Motor neuron (in vitro differentiated cells): ENCODE measurements at regions not wholly inside any gene's neighbourhood (a gene's known extent, or its start where the extent isn't known, plus 50 kb on each side); places are given as distances from the start of the nearest gene placed in this dataset.

ENCODE experiments used
- ATAC-seq, 8 experiments: fragments of 200-7000 bp; cut with Tn5 transposase; replicated peaks in 6 of 8; 2 replicates each; pipeline ENCODE4 v1.8.0; 2021; ENCODE audit warnings: mild to moderate bottlenecking in 8 of 8, moderate library complexity in 8 of 8
- H3K27ac ChIP-seq, 2 donors: fragments of 250-450 bp; sonication (Bioruptor Pico); 2 replicates each; pipeline ENCODE4 v1.9.0; 2021; ENCODE audit warnings: antibody characterized with exemption in 2 of 2, mild to moderate bottlenecking in 2 of 2, moderate library complexity in 1 of 2
- H3K4me1 ChIP-seq, 2 donors: fragments of 250-450 bp; sonication (Bioruptor Pico); replicated peaks in 1 of 2; 2 replicates each; pipeline ENCODE4 v1.6.1; 2021; ENCODE audit warnings: antibody characterized with exemption in 2 of 2, mild to moderate bottlenecking in 2 of 2, moderate library complexity in 1 of 2
- H3K4me3 ChIP-seq, 5 donors: fragments of 250-450 bp; sonication (Bioruptor Pico); 2 replicates each; pipeline ENCODE4 v1.9.0; 2021; ENCODE audit warnings: antibody characterized with exemption in 5 of 5, mild to moderate bottlenecking in 5 of 5, moderate library complexity in 4 of 5
- WGBS, 10 experiments: fragments of 450-650 bp; shearing (Covaris generic); methylation state at CpG; one replicate each; pipeline ENCODE4 v1.0.0; 2022; 5-methylcytosine and 5-hydroxymethylcytosine counted together
- in situ Hi-C, 9 experiments: fragments of 400-800 bp; cut with MboI; loops; one replicate each; pipeline ENCODE4 v1.15.0; 2021; ENCODE audit warnings: low sequenced_read_pairs in 9 of 9, low pct_unique_long_range_greater_than_20kb in 2 of 9; ENCODE audit not compliant: unreplicated experiment in 9 of 9

- H3K27ac ChIP-seq: no peak overlapping the region
- peaks cover 29 to 39% of the 10 kb centered on the region in 2 donors for H3K4me1 ChIP-seq
- WGBS, 10 experiments: 0 to 100% (median 86%) methylated on average over 1 to 3 of the region's 3 CpGs; no CpG with 5 or more reads in 1 of the 10 experiments
- in situ Hi-C loops: no loop called here
- no peak overlapping the region for H3K4me3 ChIP-seq
- ATAC-seq: no peak
Observed at GRCh38 chr5:143888912-143889311, 77.0 kb downstream of the HMHB1 start.

GRCh38 chr5:143889986-143890385 is 78.0 kb downstream of the HMHB1 start:
- peak in 1 of 8 experiments; percentile 25 for ATAC-seq
- Histone ChIP-seq H3K4me3 (no peak overlapping the region), H3K27ac (no peak overlapping the region), H3K4me1 (peaks cover 32 to 33% of the 10 kb centered on the region in 2 donors)
- in situ Hi-C loops: no loop called here
- WGBS, 10 experiments: 0 to 100% (median 98%) methylated on average over 1 to 3 of the region's 3 CpGs

- no peak for ATAC-seq
- in situ Hi-C loops: no loop called here
- H3K4me3 ChIP-seq: no peak overlapping the region
- H3K27ac ChIP-seq: no peak overlapping the region
- peaks cover 31 to 37% of the 10 kb centered on the region in 2 donors for H3K4me1 ChIP-seq
- WGBS, 10 experiments: 11 to 100% (median 79%) methylated on average over 1 to 3 of the region's 3 CpGs
Observed at GRCh38 chr5:143890487-143890886, 78.5 kb downstream of the HMHB1 start.

GRCh38 chr5:143892271-143892670 is 80.3 kb downstream of the HMHB1 start:
- peaks cover 17 to 38% of the 10 kb centered on the region in 2 donors for H3K4me1 ChIP-seq
- no peak for ATAC-seq
- 0 to 75% (median 33%) methylated on average over 1 of the region's 1 CpG; no CpG with 5 or more reads in 5 of the 10 experiments for WGBS, 10 experiments
- H3K27ac ChIP-seq: no peak overlapping the region
- no peak overlapping the region for H3K4me3 ChIP-seq
- in situ Hi-C loops: no loop called here

GRCh38 chr5:143892908-143893307 is 80.9 kb downstream of the HMHB1 start:
- H3K4me3 ChIP-seq: no peak overlapping the region
- in situ Hi-C loops: no loop called here
- H3K27ac ChIP-seq: no peak overlapping the region
- 0 to 93% (median 48%) methylated on average over 1 to 2 of the region's 2 CpGs; no CpG with 5 or more reads in 2 of the 10 experiments for WGBS, 10 experiments
- no peak for ATAC-seq
- H3K4me1 ChIP-seq: peaks cover 14 to 38% of the 10 kb centered on the region in 2 donors

- whole genome bisulfite sequencing, 10 experiments: 60 to 100% (median 80%) methylated on average over 1 to 2 of the region's 2 CpGs; no CpG with 5 or more reads in 3 of the 10 experiments
- Histone ChIP-seq H3K4me1 (peaks cover 9 to 38% of the 10 kb centered on the region in 2 donors), H3K27ac (no peak overlapping the region), H3K4me3 (no peak overlapping the region)
- in situ Hi-C loops: no loop called here
- no peak for ATAC-seq
Observed at GRCh38 chr5:143893638-143894037, 81.7 kb downstream of the HMHB1 start.

- peak in 2 of 8 experiments; percentile 47 to 66 for ATAC-seq
- in situ Hi-C loops: no loop called here
Observed at GRCh38 chr5:143896516-143896915, 84.6 kb downstream of the HMHB1 start.

GRCh38 chr5:143896966-143897365 is 85.0 kb downstream of the HMHB1 start:
- ATAC-seq: peak in 7 of 8 experiments; percentile 33 to 87 (median 54)
- H3K4me3 ChIP-seq: no peak overlapping the region
- H3K4me1 ChIP-seq: peaks cover 9 to 44% of the 10 kb centered on the region in 2 donors
- H3K27ac ChIP-seq: no peak overlapping the region
- in situ Hi-C loops: no loop called here

More at GRCh38 chr5:143896516-143896915, 84.6 kb downstream of the HMHB1 start:
- WGBS, 10 experiments: 40 to 100% (median 100%) methylated on average over 1 to 2 of the region's 2 CpGs; no CpG with 5 or more reads in 1 of the 10 experiments
- H3K4me3 ChIP-seq: no peak overlapping the region
- no peak overlapping the region for H3K27ac ChIP-seq
- peaks cover 9 to 44% of the 10 kb centered on the region in 2 donors for H3K4me1 ChIP-seq

GRCh38 chr5:143898381-143898780 is 86.4 kb downstream of the HMHB1 start:
- in situ Hi-C loops: no loop called here
- H3K4me3 ChIP-seq: no peak overlapping the region
- H3K4me1 ChIP-seq: peaks cover 9 to 44% of the 10 kb centered on the region in 2 donors
- 17 to 100% (median 80%) methylated on average over 1 of the region's 1 CpG for WGBS, 10 experiments
- ATAC-seq: no peak
- H3K27ac ChIP-seq: peak overlapping the region in 1 of 2 donors; percentile 47

GRCh38 chr5:143898916-143899591 is 87.1 kb downstream of the HMHB1 start:
- H3K27ac ChIP-seq: peak overlapping the region in 1 of 2 donors; percentile 47
- peaks cover 9 to 47% of the 10 kb centered on the region in 2 donors for H3K4me1 ChIP-seq
- no peak overlapping the region for H3K4me3 ChIP-seq
- in situ Hi-C loops: no loop called here
- no peak for ATAC-seq
- WGBS, 10 experiments: 43 to 100% (median 80%) methylated on average over 1 to 6 of the region's 6 CpGs

- Histone ChIP-seq H3K4me3 (no peak overlapping the region), H3K4me1 (no peaks in the 10 kb centered on the region), H3K27ac (no peak overlapping the region)
- in situ Hi-C loops: no loop called here
- ATAC-seq: no peak
- WGBS, 10 experiments: 55 to 100% (median 100%) methylated on average over 1 of the region's 1 CpG; no CpG with 5 or more reads in 3 of the 10 experiments
Observed at GRCh38 chr5:143908959-143909358, 97.0 kb downstream of the HMHB1 start.

GRCh38 chr5:143913008-143913752 is 101.2 kb downstream of the HMHB1 start:
- peak in 4 of 8 experiments; percentile 15 to 100 (median 76) for ATAC-seq
- Histone ChIP-seq H3K4me3 (no peak overlapping the region), H3K4me1 (no peaks in the 10 kb centered on the region), H3K27ac (no peak overlapping the region)
- in situ Hi-C loops: no loop called here
- WGBS, 10 experiments: 0 to 100% (median 87%) methylated on average over 1 of the region's 1 CpG; no CpG with 5 or more reads in 4 of the 10 experiments

- ATAC-seq: no peak
- in situ Hi-C loops: no loop called here
- Histone ChIP-seq H3K4me3 (no peak overlapping the region), H3K4me1 (no peaks in the 10 kb centered on the region), H3K27ac (no peak overlapping the region)
- 15 to 100% (median 43%) methylated on average over 1 of the region's 1 CpG; no CpG with 5 or more reads in 3 of the 10 experiments for WGBS, 10 experiments
Observed at GRCh38 chr5:143914756-143915155, 102.8 kb downstream of the HMHB1 start.
